BJ (cell line): ENCODE measurements at regions not wholly inside any gene's neighbourhood (a gene's known extent, or its start where the extent isn't known, plus 50 kb on each side); places are given as distances from the start of the nearest gene placed in this dataset.
A peak's percentile ranks its signal among the peaks of the same experiment; 100 is the strongest.

ENCODE experiments used
- CTCF ChIA-PET: fragments of 350-600 bp; formaldehyde crosslinking; extraction: SDS; loops from one replicate; lab custom pipeline; 2021; ENCODE audit warnings: antibody characterized with exemption, inconsistent platforms; lab: Yijun Ruan, JAX
- POLR2A ChIA-PET: fragments of 300-600 bp; sonication (Branson Sonifier 250); formaldehyde crosslinking; extraction: SDS; loops from one replicate; lab custom pipeline; 2021; ENCODE audit warnings: antibody characterized with exemption; lab: Charles Lee
- DNase-seq: peaks from one replicate; pipeline ENCODE4 v3.0.0-alpha.2; 2011; ENCODE audit warnings: low read depth
- H3K27me3 ChIP-seq: 2 replicates; pipeline ENCODE4 v1.6.0; 2011; ENCODE audit warnings: low read length; ENCODE audit not compliant: control insufficient read depth, insufficient read depth
- H3K36me3 ChIP-seq: 2 replicates; pipeline ENCODE4 v1.5.1; 2011; ENCODE audit warnings: low read length; ENCODE audit not compliant: control insufficient read depth, insufficient read depth
- H3K4me3 ChIP-seq: 2 replicates; pipeline ENCODE4 v1.5.1; 2011; ENCODE audit warnings: low read depth, mild to moderate bottlenecking, control low read depth, low read length
- TF ChIP-seq, protein P1 (sequence below): IDR thresholded peaks from 2 replicates; pipeline ENCODE4 v1.5.1; 2011; ENCODE audit warnings: low read depth, mild to moderate bottlenecking, control low read depth, inconsistent platforms, low read length, moderate library complexity; ENCODE audit not compliant: insufficient read depth

DNA sequence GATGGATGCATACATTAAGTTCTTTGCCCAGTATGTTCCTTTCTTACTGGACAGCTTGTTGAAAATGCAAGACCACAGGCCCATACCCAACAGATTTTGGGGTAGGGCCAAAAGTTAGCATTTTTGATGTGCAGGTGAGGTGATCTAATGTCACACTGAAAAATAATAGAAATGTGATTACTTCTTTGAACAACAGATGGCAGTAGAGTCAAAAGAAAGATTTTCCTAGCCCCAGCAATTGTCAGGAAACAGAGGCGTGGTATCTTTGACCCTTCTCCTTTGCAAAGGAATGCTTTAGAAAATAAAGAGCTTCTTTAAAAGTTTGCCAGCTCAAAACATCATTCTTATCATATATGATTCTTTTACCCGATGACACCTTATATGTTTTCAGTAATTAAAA is 343.6 kb upstream of the SYT4 start:
- Histone ChIP-seq H3K27me3 (no peaks in the 10 kb centered on the region), H3K4me3 (no peak overlapping the region), H3K36me3 (no peaks in the 10 kb centered on the region)
- no peak for DNase-seq
- POLR2A ChIA-PET, result no interaction called here
- TF ChIP-seq, protein P1, sequence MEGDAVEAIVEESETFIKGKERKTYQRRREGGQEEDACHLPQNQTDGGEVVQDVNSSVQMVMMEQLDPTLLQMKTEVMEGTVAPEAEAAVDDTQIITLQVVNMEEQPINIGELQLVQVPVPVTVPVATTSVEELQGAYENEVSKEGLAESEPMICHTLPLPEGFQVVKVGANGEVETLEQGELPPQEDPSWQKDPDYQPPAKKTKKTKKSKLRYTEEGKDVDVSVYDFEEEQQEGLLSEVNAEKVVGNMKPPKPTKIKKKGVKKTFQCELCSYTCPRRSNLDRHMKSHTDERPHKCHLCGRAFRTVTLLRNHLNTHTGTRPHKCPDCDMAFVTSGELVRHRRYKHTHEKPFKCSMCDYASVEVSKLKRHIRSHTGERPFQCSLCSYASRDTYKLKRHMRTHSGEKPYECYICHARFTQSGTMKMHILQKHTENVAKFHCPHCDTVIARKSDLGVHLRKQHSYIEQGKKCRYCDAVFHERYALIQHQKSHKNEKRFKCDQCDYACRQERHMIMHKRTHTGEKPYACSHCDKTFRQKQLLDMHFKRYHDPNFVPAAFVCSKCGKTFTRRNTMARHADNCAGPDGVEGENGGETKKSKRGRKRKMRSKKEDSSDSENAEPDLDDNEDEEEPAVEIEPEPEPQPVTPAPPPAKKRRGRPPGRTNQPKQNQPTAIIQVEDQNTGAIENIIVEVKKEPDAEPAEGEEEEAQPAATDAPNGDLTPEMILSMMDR, result peak; percentile 43
- CTCF ChIA-PET, result interaction anchor here (0.6 to 1.5 kb wide), 10 partner anchors 8 to 1820 kb away, joined by 3 to 4 read pairs (median 3); no protein-coding TSS in a partner anchor

DNA sequence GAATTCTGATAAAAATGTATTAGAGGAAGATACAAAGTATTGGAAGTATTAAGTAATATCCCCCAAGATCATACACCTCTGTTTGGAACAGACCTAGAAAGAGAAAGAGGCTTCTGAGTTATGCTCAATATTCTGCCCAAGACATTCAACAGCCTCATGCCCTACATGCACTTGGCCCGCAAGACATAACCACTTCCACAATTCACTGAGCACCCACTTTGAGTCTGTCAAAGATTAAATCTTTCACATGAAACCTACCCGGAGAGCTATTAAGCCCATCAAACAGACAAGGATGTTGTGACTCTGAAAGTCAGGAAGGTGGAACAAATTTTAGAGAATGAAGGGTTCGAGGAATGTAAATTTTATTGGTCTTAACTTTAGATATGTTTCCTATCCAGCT is 344.7 kb upstream of the SYT4 start:
- Histone ChIP-seq H3K36me3 (no peaks in the 10 kb centered on the region), H3K4me3 (no peak overlapping the region), H3K27me3 (no peaks in the 10 kb centered on the region)
- ChIA-PET CTCF (interaction anchor here (0.7 to 1.4 kb wide), 5 partner anchors 24 to 1822 kb away, joined by 3 read pairs; no protein-coding TSS in a partner anchor), POLR2A (no interaction called here)
- no peak for DNase-seq
- TF ChIP-seq, protein P1, result no peak

DNA sequence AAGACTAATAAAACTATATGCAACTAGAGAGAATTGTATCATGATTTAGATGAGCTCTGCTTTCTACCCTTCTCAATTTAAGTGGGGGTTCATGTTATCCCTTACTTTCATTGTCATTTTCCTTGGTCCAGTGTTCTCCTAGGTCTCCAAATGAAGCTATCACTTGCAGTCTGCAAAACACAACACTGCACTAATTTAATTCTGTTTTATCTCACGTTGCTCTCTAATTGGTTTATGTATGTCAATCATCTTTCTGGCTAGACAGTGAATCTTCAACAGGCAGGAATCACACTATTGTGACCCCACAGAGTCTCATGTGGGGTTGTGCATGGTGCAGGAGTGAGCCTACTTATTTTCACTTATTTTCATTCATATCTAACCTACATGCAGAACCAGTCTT is 348.3 kb upstream of the SYT4 start:
- Histone ChIP-seq H3K4me3 (no peak overlapping the region), H3K36me3 (no peaks in the 10 kb centered on the region), H3K27me3 (no peaks in the 10 kb centered on the region)
- POLR2A ChIA-PET, result no interaction called here
- DNase-seq, result no peak
- TF ChIP-seq, protein P1, result no peak
- CTCF ChIA-PET, result no interaction called here

DNA sequence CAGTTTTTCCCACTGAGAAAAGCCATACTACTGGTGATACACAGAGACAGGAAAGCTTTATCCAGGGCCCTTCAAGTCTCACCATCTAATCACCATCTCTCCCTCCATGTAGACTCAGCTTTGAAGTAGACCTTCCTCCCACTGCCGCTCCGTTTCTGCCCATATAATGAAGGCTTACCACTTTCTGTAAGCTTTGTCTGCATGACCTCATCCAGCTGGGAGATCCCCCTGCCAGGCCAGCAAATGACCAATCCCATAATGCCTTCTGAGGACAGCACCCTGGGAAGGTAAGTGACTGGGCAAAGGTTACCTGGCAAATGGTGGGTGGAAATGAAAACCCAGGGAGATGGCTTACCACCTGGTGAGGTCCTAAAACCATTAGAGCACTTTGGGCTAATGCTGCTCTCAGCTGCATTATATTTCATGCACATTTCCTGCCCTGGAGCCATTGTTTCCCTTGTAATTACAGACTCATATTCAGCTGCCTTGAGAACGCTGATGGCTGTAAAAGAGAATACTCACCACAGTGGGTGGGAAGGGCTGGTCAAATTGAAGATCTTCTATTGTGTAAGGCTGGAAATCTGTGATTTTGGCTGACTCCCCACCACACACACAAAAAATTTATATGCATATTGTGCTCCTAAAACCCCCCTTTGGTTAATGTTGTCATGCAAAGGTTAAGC is 350.7 kb upstream of the SYT4 start:
- TF ChIP-seq, protein P1, result no peak
- Histone ChIP-seq H3K27me3 (no peaks in the 10 kb centered on the region), H3K4me3 (no peak overlapping the region), H3K36me3 (no peaks in the 10 kb centered on the region)
- DNase-seq, result peak; percentile 9
- ChIA-PET POLR2A (no interaction called here), CTCF (no interaction called here)

DNA sequence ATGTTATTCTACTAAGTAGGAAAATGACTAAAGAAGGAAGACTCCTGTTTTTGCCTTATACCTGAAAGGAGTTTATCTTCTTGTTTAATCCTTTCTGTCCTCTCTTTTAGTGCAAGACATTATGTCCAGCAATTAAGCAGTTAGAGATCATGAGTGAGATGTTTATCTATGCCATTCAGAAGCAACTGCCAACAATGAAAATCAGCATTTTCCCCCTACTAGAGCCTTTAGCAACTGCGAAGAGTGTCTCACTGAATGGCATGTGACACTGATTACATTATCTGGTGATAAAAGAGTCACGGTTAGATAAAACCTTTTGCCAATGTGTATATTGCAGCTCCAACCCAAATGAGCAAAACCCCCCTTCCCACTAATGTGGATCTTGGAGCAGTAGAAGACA is 357.7 kb upstream of the SYT4 start:
- CTCF ChIA-PET, result no interaction called here
- TF ChIP-seq, protein P1, result no peak
- Histone ChIP-seq H3K36me3 (no peaks in the 10 kb centered on the region), H3K4me3 (no peak overlapping the region), H3K27me3 (no peaks in the 10 kb centered on the region)
- DNase-seq, result no peak
- POLR2A ChIA-PET, result no interaction called here
